ENCODE measurements at regions not wholly inside any gene's neighbourhood (a gene's known extent, or its start where the extent isn't known, plus 50 kb on each side); places are given as distances from the start of the nearest gene placed in this dataset.
"Not testable (repeated sequence)": the region's sequence is repeated elsewhere in the genome, so short reads cannot be mapped to it uniquely, and the experiment has no call there.

GRCh38 chr2:59827677-59828076 is 725.8 kb downstream of the BCL11A start:
- in situ Hi-C loops (cut with HindIII; ENCODE audit: low pct_unique_long_range_greater_than_20kb, low sequenced_read_pairs): no loop called here

DNA sequence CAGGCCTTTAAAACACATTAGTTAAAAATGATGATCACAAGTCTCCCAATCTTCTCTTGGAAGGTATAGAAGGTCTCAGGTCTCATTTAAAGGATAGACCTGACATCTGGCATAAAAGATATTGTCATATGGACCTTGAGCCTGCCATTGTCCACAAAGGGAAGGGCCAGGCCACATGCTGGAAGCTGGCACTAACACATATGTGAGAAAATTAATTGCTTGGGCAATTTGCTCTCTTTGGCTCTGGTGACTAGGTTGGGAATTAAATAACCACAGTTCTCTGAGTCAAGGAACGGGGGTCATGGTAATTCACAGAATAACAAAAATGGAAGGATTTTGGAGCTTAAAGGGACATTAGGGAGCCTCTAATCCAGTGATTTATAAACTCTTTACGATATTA is 727.3 kb downstream of the BCL11A start:
- in situ Hi-C loops (cut with HindIII; ENCODE audit: low pct_unique_long_range_greater_than_20kb, low sequenced_read_pairs): no loop called here
- no peak for DNase-seq (ENCODE audit: low read depth, low spot score)

More at GRCh38 chr2:59827677-59828076, 725.8 kb downstream of the BCL11A start:
- no peak for DNase-seq (ENCODE audit: low read depth, low spot score)

GRCh38 chr2:59824314-59824713 is 729.1 kb downstream of the BCL11A start:
- in situ Hi-C loops (cut with HindIII; ENCODE audit: low pct_unique_long_range_greater_than_20kb, low sequenced_read_pairs): no loop called here
- DNase-seq (ENCODE audit: low read depth, low spot score): no peak

- DNase-seq (ENCODE audit: low read depth, low spot score): no peak
- in situ Hi-C loops (cut with HindIII; ENCODE audit: low pct_unique_long_range_greater_than_20kb, low sequenced_read_pairs): no loop called here
Observed at GRCh38 chr2:59816075-59816474, 737.4 kb downstream of the BCL11A start.

DNA sequence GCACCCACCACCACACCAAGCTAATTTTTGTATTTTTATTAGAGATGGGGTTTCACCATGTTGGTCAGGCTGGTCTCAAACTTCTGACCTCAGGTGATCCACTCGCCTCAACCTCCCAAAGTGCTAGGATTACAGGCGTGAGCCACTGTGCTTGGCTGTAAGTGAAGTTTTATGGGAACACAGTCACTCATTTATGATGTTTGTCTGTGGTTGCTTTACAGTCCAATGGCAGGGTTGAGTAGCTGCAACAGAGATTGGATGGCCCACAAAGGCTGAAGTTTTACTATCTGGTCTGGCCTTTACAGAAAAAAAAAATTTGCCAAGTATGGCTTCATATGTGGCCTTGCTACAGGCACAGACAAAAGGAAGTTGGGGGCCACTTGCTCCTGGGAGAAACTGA is 743.2 kb downstream of the BCL11A start:
- DNase-seq (ENCODE audit: low read depth, low spot score); in situ Hi-C loops (cut with HindIII; ENCODE audit: low pct_unique_long_range_greater_than_20kb, low sequenced_read_pairs): not testable (repeated sequence)

GRCh38 chr2:59806486-59806885 is 747.0 kb downstream of the BCL11A start:
- DNase-seq (ENCODE audit: low read depth, low spot score): no peak
- in situ Hi-C loops (cut with HindIII; ENCODE audit: low pct_unique_long_range_greater_than_20kb, low sequenced_read_pairs): no loop called here

GRCh38 chr2:59804732-59805131 is 748.7 kb downstream of the BCL11A start:
- in situ Hi-C loops (cut with HindIII; ENCODE audit: low pct_unique_long_range_greater_than_20kb, low sequenced_read_pairs): no loop called here
- DNase-seq (ENCODE audit: low read depth, low spot score): no peak

DNA sequence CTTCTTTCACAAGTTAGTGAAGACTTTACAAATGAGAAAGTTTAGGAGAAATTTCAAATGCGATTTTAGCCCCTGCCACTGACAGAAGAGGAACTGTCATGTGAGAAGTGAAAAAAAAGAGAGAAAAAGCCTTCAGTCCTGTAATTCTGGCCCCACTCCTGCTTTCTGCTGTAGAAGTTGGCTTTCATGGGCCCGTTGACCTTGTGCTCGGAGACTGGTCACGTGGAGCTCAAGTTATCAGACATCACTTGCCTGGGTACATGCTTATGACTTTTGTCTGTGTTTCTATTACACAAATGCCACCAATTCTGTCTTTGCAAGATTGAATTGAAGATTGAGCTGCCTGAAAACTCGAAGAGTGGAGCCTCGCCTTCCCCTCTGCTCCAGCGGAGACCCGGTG is 749.9 kb downstream of the BCL11A start:
- in situ Hi-C loops (cut with HindIII; ENCODE audit: low pct_unique_long_range_greater_than_20kb, low sequenced_read_pairs): no loop called here
- no peak for DNase-seq (ENCODE audit: low read depth, low spot score)

GRCh38 chr2:59798687-59799232 is 754.7 kb downstream of the BCL11A start:
- in situ Hi-C loops (cut with HindIII; ENCODE audit: low pct_unique_long_range_greater_than_20kb, low sequenced_read_pairs): no loop called here
- DNase-seq (ENCODE audit: low read depth, low spot score): no peak

DNA sequence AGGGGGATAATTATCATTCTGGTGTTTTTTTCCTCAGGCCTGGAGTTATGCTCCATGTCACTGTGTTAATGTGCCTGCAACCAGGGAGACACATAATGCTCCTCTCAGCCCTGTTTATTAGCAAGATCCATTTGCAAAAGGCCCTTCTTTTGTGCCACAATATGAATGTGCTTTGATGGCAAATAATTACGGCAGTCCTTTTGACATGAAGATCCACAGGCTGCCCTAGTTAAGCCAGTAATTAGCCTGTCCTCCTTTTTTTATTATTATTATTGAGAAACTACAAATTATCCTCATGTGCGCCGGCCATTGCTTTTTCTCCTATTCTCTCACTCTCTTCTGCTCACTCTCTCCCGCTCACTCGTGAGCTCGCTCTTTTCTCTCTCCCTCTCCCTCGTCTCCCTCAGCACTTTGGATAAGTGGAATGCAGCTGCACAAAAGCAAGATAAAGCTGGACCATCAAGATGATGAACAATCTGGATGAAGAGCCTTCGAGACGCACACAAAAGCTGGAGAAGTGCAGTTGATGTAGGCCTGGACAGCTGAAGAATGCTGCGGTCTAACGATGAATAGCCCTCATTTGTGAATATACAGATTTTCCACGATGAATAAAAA is 762.3 kb downstream of the BCL11A start:
- in situ Hi-C loops (cut with HindIII; ENCODE audit: low pct_unique_long_range_greater_than_20kb, low sequenced_read_pairs): no loop called here
- no peak for DNase-seq (ENCODE audit: low read depth, low spot score)

DNA sequence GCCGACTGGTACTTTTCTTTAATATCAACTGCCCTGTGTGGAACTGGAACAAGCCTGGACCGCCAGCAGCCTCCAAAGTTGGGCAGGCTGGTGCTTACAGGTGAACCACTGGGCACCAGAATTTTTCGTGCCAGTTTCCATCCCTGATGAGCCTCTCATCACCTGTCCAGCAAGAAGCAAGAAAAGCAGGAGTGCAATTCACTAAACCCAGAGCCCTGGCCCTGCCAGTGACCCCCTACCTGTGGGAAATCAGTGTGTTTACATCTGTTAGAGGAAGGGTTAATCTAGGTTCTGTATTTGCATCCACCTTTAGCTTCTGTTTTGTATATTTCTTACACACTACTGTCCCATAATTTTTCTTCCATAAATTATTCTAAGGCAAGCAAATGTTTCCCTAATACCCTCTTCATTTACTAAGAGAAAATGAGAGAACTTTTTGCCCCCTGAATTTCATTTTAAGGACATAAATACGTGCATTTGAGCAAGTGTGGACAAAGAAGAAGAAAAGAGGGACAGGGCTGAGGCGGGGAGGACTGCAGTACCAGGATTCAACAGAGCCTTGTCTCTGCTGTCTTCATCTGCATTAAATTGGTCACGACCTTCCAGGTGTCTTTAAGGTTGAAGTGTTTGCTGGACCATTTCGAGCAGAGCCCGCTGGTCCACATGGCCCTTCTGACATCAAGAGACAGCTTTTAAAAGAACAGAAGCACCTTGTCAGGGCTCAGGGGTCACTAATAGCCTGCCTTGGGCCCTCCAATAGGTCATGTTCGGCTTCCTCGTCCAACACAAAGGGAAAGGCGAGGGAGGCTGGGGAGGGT is 763.1 kb downstream of the BCL11A start:
- in situ Hi-C loops (cut with HindIII; ENCODE audit: low pct_unique_long_range_greater_than_20kb, low sequenced_read_pairs): no loop called here

GRCh38 chr2:59789523-59789922 is 763.9 kb downstream of the BCL11A start:
- no peak for DNase-seq (ENCODE audit: low read depth, low spot score)
- in situ Hi-C loops (cut with HindIII; ENCODE audit: low pct_unique_long_range_greater_than_20kb, low sequenced_read_pairs): no loop called here

More for the DNA sequence above, 763.1 kb downstream of the BCL11A start:
- no peak for DNase-seq (ENCODE audit: low read depth, low spot score)

GRCh38 chr2:59787095-59787494 is 766.4 kb downstream of the BCL11A start:
- in situ Hi-C loops (cut with HindIII; ENCODE audit: low pct_unique_long_range_greater_than_20kb, low sequenced_read_pairs): no loop called here
- DNase-seq (ENCODE audit: low read depth, low spot score): no peak

GRCh38 chr2:59786684-59787083 is 766.8 kb downstream of the BCL11A start:
- DNase-seq (ENCODE audit: low read depth, low spot score): no peak
- in situ Hi-C loops (cut with HindIII; ENCODE audit: low pct_unique_long_range_greater_than_20kb, low sequenced_read_pairs): no loop called here

DNA sequence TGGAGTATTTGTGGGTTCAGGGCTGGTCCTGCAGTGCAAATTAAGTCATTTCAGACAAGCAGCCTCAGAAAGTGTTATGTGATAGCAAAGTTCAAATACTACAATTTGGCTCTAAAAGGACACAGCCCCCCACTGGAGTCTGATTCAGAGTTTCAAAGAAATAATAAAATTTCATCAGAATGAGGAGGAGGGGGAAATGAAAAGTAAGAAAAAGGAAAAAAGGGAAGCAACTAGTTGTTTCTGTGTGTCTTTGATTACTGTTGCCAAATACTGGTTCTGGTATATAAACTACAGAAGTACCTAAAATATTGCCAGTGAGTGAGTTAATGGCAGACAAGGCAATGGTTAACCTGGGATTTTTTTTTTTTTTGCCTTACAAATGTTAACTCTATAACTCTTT is 773.9 kb downstream of the BCL11A start:
- no peak for DNase-seq (ENCODE audit: low read depth, low spot score)
- in situ Hi-C loops (cut with HindIII; ENCODE audit: low pct_unique_long_range_greater_than_20kb, low sequenced_read_pairs): no loop called here

DNA sequence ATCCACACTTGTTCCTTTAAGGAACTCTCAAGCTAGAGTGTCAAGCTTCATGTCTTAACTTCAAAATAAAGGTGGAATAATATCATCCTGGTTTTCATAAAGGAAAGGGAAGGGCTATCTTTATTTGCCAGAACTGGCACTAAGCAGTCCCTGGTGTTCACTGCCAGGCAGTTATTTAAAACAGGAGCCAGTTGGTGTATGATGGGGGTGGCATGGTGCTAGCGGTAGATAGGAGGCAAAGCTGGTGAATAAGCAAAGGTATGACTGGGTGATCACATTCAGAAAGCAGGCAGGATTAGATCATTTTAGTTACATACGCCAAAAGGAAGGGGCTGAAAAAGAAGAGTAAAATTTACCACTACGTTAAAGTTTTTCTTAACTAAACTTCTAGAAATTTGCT is 776.3 kb downstream of the BCL11A start:
- no peak for DNase-seq (ENCODE audit: low read depth, low spot score)
- in situ Hi-C loops (cut with HindIII; ENCODE audit: low pct_unique_long_range_greater_than_20kb, low sequenced_read_pairs): no loop called here

GRCh38 chr2:59776726-59777008 is 776.8 kb downstream of the BCL11A start:
- in situ Hi-C loops (cut with HindIII; ENCODE audit: low pct_unique_long_range_greater_than_20kb, low sequenced_read_pairs): no loop called here
- no peak for DNase-seq (ENCODE audit: low read depth, low spot score)

- peak; percentile 27 for DNase-seq (ENCODE audit: low read depth, low spot score)
- in situ Hi-C loops (cut with HindIII; ENCODE audit: low pct_unique_long_range_greater_than_20kb, low sequenced_read_pairs): no loop called here
Observed at GRCh38 chr2:59774821-59775433, 778.5 kb downstream of the BCL11A start.

DNA sequence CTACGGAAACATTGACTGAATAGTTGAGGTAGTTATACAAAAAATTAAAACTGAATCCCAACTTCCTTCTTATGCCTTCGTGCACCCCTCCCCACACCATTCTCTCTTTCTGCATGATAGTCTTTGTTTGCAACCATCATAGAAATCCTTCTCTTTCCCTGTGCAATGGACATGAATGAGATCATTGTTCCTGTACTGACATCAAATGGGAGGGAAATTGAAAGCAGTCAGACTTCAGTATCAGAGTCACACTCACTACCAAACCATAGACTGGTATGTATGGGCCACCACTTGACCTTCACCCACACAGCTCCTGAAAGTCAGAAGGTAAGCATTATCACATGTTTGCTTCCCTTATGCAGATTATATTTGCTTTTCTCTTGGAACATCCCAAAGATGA is 782.8 kb downstream of the BCL11A start:
- in situ Hi-C loops (cut with HindIII; ENCODE audit: low pct_unique_long_range_greater_than_20kb, low sequenced_read_pairs): no loop called here
- DNase-seq (ENCODE audit: low read depth, low spot score): peak; percentile 98
